ENCODE measurements at regions not wholly inside any gene's neighbourhood (a gene's known extent, or its start where the extent isn't known, plus 50 kb on each side); places are given as distances from the start of the nearest gene placed in this dataset.

- no peak for DNase-seq (ENCODE audit: extremely low spot score)
- TF ChIP-seq CTBP1 (IDR thresholded peaks at IDR 0.05; ENCODE audit: borderline replicate concordance) (no peak), FOXM1 (IDR thresholded peaks at IDR 0.05; ENCODE audit: borderline replicate concordance) (no peak), NFRKB (IDR thresholded peaks at IDR 0.05) (no peak), SUZ12 (IDR thresholded peaks at IDR 0.05) (no peak), FOXA1 (IDR thresholded peaks at IDR 0.05) (no peak)
- CTCF ChIA-PET = no interaction called here
- POLR2A ChIA-PET = no interaction called here
Measured at GRCh38 chr7:16205466-16205865, 215.9 kb downstream of the CRPPA start.

DNA sequence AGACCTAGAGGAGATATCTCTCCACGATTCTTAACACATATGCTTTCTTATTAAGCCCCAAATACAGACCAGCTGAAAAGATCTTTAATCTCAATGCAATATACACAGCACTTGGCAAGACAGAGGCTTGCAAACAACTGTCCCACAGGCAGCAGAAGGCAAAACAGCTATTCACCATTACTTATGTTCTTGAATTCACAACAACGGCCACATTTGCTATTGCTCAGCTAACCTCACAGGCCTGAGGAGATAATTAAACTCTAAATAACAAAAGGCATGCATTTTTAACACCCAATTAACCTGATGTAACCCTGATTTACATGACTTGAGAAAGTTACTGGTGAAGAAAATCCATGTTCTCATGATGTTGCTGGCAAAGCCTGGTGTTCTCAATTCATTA is 216.4 kb downstream of the CRPPA start:
- POLR2A ChIA-PET = no interaction called here
- TF ChIP-seq HDGF (IDR thresholded peaks at IDR 0.05; ENCODE audit: borderline replicate concordance) = no peak
- no peak for TF ChIP-seq NFRKB (IDR thresholded peaks at IDR 0.05)
- TF ChIP-seq ARNT (IDR thresholded peaks at IDR 0.05) = no peak
- TF ChIP-seq SP1 (IDR thresholded peaks at IDR 0.05) = no peak
- no peak for TF ChIP-seq FOXM1 (IDR thresholded peaks at IDR 0.05; ENCODE audit: borderline replicate concordance)
- no peak for TF ChIP-seq CTBP1 (IDR thresholded peaks at IDR 0.05; ENCODE audit: borderline replicate concordance)
- TF ChIP-seq SUZ12 (IDR thresholded peaks at IDR 0.05) = no peak
- TF ChIP-seq FOXA1 (IDR thresholded peaks at IDR 0.05) = no peak
- TF ChIP-seq BHLHE40 (IDR thresholded peaks at IDR 0.05; ENCODE audit: borderline replicate concordance) = no peak
- TF ChIP-seq FOXK2 (IDR thresholded peaks at IDR 0.05) = no peak
- no peak for TF ChIP-seq L3MBTL2 (conservative IDR thresholded peaks at IDR 0.05)
- no peak for TF ChIP-seq TARDBP (IDR thresholded peaks at IDR 0.05)
- TF ChIP-seq ZNF384 (IDR thresholded peaks at IDR 0.05) = no peak
- TF ChIP-seq PKNOX1 (IDR thresholded peaks at IDR 0.05) = no peak
- TF ChIP-seq ELF4 (IDR thresholded peaks at IDR 0.05) = no peak
- TF ChIP-seq LEF1 (IDR thresholded peaks at IDR 0.05; ENCODE audit: borderline replicate concordance) = no peak
- no peak for DNase-seq (ENCODE audit: extremely low spot score)
- CTCF ChIA-PET = no interaction called here

DNA sequence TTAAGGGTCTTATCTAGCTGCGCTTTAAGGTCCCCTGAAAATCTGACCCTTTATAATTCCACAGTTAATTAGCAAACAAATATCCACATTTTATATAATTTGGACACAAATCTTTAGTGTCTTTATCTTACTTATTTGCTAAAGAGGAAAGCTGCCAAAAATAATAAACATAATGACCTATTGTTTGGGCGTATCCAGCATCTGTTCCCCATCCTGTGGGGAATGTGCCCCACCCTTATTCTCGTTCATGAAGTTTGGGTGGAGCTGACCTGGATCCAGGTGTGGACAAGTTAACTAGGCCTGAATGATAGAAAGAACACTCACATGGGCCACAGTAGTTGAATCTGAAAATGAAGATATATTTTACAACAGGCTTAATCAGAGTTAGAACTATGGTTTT is 218.3 kb downstream of the CRPPA start:
- TF ChIP-seq TARDBP (IDR thresholded peaks at IDR 0.05) (no peak), SP1 (IDR thresholded peaks at IDR 0.05) (no peak), HDGF (IDR thresholded peaks at IDR 0.05; ENCODE audit: borderline replicate concordance) (no peak)
- CTCF ChIA-PET = no interaction called here
- DNase-seq (ENCODE audit: extremely low spot score) = no peak
- POLR2A ChIA-PET = no interaction called here

GRCh38 chr7:16202303-16202702 is 219.0 kb downstream of the CRPPA start:
- no peak for TF ChIP-seq ARNT (IDR thresholded peaks at IDR 0.05)
- no peak for TF ChIP-seq L3MBTL2 (conservative IDR thresholded peaks at IDR 0.05)
- no peak for TF ChIP-seq BHLHE40 (IDR thresholded peaks at IDR 0.05; ENCODE audit: borderline replicate concordance)
- DNase-seq (ENCODE audit: extremely low spot score) = no peak
- ChIA-PET CTCF (no interaction called here), POLR2A (no interaction called here)

DNA sequence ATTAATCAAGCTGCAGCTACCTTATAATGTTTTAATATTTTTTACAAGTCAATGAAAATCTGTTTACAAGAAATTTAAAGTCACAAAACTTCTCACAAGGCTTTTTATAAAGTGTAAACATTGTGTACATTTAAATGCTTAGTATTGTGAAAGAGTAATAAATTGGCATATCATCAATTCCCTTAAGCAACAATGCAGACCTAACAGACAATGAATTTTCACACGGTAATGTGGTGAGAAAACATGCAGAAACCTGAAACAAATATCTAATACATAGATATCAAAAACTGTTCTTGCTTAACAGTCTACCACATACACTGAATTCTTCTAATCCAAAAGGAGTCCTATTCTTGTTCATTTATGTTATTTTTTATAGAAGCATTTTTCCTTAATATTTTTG is 220.7 kb downstream of the CRPPA start:
- TF ChIP-seq ARNT (IDR thresholded peaks at IDR 0.05) (no peak), PKNOX1 (IDR thresholded peaks at IDR 0.05) (no peak), FOXM1 (IDR thresholded peaks at IDR 0.05; ENCODE audit: borderline replicate concordance) (no peak), BHLHE40 (IDR thresholded peaks at IDR 0.05; ENCODE audit: borderline replicate concordance) (no peak), LEF1 (IDR thresholded peaks at IDR 0.05; ENCODE audit: borderline replicate concordance) (no peak), CTBP1 (IDR thresholded peaks at IDR 0.05; ENCODE audit: borderline replicate concordance) (no peak), FOXK2 (IDR thresholded peaks at IDR 0.05) (no peak)
- no peak for DNase-seq (ENCODE audit: extremely low spot score)
- CTCF ChIA-PET = no interaction called here
- POLR2A ChIA-PET = no interaction called here

DNA sequence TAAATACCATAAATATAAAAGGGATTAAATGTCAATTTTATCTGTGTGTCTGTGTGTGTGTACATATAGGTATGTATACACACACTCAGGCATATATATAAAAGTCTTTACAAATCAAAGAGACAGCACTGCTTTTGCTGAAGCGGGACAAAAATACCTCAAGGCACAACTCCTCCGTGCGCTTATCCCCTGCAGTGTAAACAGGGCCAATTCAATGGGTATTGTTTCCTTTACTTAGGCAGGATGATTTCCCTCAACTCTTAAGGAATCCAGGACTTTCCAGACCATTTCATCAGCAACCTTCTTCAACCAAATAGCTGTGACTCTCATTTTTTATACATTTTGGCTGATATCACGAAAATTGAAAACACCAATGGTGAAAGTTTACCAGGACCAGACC is 227.7 kb downstream of the CRPPA start:
- CTCF ChIA-PET = no interaction called here
- POLR2A ChIA-PET = no interaction called here
- no peak for DNase-seq (ENCODE audit: extremely low spot score)
- no peak for TF ChIP-seq FOXK2 (IDR thresholded peaks at IDR 0.05)
- no peak for TF ChIP-seq LEF1 (IDR thresholded peaks at IDR 0.05; ENCODE audit: borderline replicate concordance)
- TF ChIP-seq L3MBTL2 (conservative IDR thresholded peaks at IDR 0.05) = no peak
- TF ChIP-seq ARNT (IDR thresholded peaks at IDR 0.05) = no peak
- TF ChIP-seq NFRKB (IDR thresholded peaks at IDR 0.05) = no peak
- TF ChIP-seq FOXA1 (IDR thresholded peaks at IDR 0.05) = no peak
- TF ChIP-seq FOXM1 (IDR thresholded peaks at IDR 0.05; ENCODE audit: borderline replicate concordance) = no peak
- no peak for TF ChIP-seq TARDBP (IDR thresholded peaks at IDR 0.05)

DNA sequence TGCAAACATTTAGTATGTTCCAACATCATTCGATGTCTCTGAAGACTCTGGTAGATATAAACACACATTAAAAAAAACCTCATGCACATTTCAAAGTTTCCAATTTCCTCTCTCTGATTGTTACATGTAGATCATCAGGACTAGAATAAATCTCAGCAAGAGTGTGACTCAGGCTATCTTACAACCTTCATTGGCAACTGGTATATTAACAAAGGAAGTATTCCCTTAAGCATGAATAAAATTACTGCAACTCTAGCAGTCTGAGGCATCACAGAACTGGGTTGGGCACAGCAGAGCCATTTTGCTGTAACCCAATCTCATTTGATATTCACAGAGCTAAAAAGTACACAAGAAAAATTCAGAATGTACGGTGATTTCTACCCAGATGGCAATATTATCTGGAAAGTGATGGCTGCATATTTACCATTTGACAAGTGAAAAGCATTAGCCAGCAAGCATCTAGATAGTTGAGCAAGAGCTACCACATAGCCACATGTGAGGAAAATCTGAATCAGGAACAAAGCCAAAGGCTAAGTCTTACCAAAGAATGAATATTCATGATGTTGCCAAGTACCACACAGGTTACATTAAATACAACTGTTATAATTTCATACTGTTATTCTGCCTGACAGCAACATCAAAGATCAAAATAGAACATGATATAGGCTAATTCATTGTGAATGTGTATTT is 232.2 kb downstream of the CRPPA start:
- no peak for TF ChIP-seq HDGF (IDR thresholded peaks at IDR 0.05; ENCODE audit: borderline replicate concordance)
- no peak for TF ChIP-seq NFRKB (IDR thresholded peaks at IDR 0.05)
- TF ChIP-seq L3MBTL2 (conservative IDR thresholded peaks at IDR 0.05) = no peak
- no peak for TF ChIP-seq FOXK2 (IDR thresholded peaks at IDR 0.05)
- TF ChIP-seq PKNOX1 (IDR thresholded peaks at IDR 0.05) = no peak
- no peak for TF ChIP-seq ARNT (IDR thresholded peaks at IDR 0.05)
- no peak for TF ChIP-seq SUZ12 (IDR thresholded peaks at IDR 0.05)
- DNase-seq (ENCODE audit: extremely low spot score) = no peak
- POLR2A ChIA-PET = no interaction called here
- CTCF ChIA-PET = no interaction called here
